Medulla oblongata (tissue), 1 donor: ENCODE measurements at regions not wholly inside any gene's neighbourhood (a gene's known extent, or its start where the extent isn't known, plus 50 kb on each side); places are given as distances from the start of the nearest gene placed in this dataset.

ENCODE experiments used
- DNase-seq: peaks from one replicate; pipeline ENCODE4 v3.0.0-alpha.2; 2015; ENCODE audit errors: extremely low spot score

DNA sequence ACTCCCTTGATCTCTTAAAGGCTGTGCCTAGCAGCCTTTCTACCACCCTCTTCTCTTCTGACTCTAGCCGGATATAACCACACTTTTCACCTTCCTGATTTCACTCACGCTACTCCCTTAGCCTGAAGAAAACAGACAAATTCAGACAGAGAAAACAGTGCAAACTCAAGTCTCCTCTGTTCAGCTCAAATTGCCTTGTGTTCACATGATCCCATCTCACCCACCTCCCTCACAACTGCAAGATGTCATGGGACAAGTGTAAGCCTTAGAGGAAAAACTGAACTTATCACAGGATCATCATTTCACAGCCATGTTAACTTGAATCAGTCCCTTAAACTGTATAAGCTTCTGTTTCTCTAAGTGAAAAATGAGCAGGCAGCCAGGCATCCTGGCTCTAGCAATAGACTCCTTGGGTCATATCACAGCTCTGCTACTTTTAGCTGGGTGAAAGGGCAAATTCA lies 66.5 kb upstream of the TENT5A start:
- peak; percentile 19 for DNase-seq

DNA sequence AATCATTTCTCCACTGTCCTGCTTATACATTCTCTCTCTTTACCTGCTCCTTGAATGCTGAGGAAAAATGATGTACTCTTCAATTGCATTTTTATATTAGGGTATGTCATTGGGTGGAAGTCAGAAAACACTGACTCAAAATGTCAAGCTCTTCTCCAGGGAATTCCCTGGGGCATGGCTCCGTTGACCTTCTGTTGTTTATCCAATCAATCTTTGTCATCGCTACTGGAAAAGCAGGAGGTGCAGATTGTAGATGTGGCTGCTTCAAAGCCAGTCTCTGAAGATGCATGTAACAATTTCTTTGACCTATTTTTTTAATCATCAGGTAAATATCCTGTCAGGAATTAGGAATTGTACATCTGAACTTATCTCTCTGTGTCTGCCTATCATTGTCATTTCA lies 63.9 kb upstream of the TENT5A start:
- no peak for DNase-seq

DNA sequence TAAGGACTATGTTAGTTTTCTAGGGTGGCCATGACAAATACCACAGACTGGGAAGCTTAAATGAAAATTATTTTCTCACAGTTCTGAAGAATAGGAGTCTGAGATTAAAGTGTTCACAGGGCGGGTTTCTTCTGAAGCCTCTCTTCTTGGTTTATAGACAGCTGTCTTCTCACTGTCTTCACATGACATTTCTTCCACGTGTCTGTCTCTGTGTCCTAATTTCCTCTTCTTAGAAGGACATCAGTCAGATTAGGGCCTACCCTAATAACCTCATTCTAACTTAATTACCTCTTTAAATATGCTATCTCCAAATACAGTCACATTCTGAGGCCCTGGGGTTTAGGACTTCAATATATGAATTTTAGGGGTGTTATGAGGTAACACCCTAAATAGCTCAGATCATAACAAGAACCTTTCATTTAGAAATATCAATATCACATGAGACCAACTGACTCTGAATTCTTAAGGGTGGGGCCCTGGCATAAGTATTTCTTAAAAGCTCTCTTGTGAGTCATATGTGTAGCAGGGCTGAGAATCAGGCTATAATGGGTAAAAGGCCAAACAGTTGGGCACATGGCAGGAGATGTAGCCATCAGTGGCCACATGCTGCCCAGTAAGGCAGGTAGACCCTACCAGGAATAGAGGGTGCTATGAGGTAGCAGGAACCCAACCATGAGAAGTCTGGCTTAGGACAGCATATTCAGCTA lies 62.0 kb upstream of the TENT5A start:
- DNase-seq = peak; percentile 36

DNA sequence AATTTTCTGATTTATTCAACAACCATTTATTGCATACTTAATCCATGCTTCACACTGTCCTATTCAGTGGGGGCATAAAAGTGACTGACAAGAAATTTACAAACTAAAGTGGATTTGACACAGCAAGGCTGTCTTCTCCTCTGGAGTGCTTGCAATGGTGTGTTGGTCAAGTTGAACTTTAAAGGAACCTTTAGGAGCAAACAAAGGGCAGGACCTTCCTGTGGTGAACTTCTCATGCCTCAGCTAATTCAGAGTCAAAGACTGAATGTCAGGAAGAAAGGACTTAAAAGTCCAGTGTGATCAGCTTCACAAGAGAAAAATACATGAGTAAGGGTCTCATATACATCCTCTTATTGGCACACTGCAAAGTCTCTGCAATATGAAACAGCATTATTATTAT lies 60.8 kb upstream of the TENT5A start:
- DNase-seq = no peak

DNA sequence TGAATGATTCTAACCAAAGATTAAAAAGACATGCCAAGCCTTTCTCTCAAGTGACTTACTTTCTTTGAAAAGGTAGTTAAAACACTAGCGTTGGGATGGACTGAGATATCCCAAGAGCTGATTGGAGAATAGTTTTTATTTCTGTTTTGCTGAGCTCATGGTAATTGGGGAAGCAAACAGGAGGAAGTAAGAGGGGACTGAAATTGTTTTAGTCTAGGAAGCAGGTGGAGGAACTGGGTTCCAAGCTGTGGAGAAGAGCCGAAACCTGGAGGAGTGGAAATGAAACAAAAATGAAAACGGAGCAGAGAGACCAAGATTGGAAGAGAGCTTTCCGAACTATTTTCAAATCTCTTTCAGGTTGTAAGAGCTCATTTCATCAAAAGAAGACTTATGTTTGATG lies 59.9 kb upstream of the TENT5A start:
- DNase-seq = peak; percentile 48

DNA sequence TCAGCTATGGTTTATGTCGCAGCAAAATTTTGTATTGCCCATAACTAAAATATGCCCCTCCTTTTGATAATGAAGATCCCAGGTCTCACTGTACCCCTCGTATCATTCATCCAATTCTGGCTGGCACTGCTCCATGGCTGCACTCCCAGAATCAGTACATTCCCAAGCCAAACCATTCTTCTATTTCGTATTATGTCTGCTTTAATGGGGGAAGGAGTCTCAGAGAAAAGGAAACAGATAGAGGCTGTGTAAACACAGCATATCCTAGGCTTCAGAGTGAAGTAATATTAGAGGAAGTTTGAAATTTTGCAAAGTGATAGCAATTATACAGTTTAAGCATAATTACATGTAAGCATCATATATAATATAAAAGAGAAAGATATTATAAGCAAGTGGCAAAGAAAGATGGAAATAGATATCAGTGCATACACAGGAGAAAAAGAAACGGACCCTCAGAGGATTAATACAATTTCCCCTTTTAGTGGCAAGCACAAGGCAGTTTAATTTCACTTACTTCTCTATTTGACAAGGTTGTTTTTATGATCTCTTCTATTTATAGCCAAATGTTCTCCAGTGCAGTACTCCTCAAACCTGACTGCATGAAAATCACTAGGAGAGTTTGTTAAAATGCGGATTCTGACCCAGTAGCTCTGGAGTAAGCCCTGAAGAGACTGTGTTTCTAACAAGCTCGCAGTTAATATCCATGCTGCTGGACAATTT lies 56.5 kb upstream of the TENT5A start:
- DNase-seq = peak; percentile 35

DNA sequence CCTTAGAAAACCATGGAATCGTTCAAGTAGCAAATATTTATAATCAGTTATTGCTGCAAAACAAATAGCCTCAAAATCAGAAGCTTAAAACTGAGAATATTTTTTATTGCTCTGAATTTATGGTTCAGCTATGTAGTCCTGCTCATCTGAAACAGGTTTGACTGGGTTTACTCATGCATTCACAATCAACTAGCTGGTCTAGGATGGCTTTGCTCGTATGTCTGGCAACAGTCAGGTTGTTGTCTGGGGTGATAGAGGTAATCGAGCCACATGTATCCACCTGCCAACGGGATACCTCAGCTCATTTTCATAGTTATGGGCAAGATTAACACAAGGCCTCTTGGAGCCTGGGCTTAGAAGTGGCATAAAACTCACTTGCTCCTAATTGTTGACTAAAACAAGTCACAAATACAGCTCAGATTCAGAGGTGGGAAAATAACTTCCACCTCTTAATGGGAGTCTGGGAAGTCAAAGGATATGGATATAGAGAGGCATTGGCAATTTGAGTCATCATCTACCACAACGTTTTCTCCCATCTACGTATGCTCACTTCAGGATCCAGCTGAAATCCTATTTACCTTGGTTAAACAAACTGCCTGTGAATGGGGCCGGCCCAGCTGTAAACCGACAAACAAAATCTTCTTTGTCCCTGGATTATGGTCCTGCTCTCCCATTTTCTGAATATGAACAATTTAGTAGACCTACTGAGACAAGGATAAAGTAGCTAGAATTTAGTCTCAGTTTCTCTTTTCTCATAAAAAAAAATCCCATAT lies 54.5 kb upstream of the TENT5A start:
- no peak for DNase-seq

DNA sequence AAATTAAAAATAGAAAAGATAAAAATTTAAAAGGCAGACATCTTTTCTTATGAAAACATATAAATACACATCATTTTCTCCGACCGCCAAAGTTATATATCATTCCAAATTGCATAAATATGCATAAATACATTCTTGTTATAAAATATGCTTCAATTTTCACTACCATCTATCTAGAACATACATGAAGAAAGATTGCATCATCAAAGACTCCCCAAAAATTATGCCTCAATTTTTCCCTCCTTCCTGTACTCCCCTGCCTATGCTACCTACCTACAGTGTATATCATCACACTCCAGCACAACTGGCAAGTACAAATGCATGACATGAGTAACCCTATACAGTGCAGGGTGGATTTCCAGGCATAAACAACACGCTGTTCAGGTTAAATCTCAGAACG lies 49.9 kb upstream of the TENT5A start:
- DNase-seq = no peak
